GM21381 (cell line): ENCODE measurements at regions not wholly inside any gene's neighbourhood (a gene's known extent, or its start where the extent isn't known, plus 50 kb on each side); places are given as distances from the start of the nearest gene placed in this dataset.
"Not testable (repeated sequence)": the region's sequence is repeated elsewhere in the genome, so short reads cannot be mapped to it uniquely, and the experiment has no call there.

ENCODE experiments used
- ATAC-seq: cut with Tn5 transposase; IDR thresholded peaks from one replicate; pipeline ENCODE4 v1.9.1; 2021; ENCODE audit warnings: mild to moderate bottlenecking, moderate library complexity; ENCODE audit not compliant: unreplicated experiment

- no peak for ATAC-seq
Measured at GRCh38 chr4:117533501-117533900, 448.1 kb upstream of the TRAM1L1 start.

GRCh38 chr4:117545039-117545438, 459.7 kb upstream of the TRAM1L1 start:
- no peak for ATAC-seq

DNA sequence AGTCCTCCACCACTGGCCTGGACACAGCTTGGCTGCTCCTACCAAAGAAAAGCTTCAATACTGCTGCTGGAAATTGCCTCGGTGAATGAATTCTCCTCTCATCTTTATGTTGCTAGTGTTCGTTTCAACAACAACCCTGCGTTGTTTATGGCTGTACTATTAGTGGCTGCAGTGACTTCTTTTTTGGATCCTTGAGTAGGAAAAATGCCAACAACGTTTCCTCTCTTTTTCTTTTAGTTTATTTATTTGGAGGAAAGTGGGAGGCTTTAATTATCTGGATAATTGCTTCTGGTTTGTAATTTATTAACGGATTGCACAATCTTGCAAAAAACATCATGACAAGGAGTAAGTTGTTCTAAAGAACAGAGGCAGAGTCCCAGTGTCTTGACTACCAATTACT, 464.1 kb upstream of the TRAM1L1 start:
- ATAC-seq, result no peak

DNA sequence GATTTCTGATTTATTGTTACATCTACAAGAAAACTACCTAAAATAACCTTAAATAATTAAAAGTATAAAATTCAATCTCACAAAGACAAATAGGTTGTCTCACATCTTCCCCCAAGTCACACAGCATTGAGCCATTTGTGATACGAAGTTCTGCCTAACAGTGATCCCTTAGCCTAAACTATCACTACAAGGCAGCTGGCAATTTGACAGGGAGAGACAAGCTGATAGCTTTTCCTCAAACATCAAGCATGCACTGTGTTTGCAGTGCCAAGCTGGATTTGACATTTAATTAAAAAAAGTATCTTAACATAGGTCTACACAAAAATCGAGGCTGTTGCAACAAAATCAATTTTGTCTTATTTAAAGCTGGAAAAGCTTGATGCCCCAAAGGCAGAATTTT, 464.7 kb upstream of the TRAM1L1 start:
- no peak for ATAC-seq

DNA sequence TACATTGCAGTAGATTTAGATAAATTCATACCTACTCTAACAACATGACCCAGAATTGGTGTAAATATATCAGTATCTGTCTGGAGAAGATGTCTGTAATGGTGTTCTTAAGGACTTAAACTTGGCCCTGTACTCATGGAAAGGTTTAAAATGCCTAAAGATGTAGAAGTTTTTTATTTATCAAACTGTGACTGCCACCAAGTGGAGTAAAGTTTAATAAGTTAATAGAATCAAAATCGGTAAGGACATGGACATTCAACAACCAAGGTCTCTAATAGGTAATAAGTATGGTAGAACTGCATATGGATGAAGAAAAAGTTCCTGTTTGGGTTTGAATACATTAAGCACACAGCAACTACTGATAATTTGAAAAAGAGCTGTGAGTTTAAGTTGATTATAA, 474.0 kb upstream of the NDST3 start:
- ATAC-seq, result no peak

- no peak for ATAC-seq
Measured at GRCh38 chr4:117574085-117574484, 460.2 kb upstream of the NDST3 start.

DNA sequence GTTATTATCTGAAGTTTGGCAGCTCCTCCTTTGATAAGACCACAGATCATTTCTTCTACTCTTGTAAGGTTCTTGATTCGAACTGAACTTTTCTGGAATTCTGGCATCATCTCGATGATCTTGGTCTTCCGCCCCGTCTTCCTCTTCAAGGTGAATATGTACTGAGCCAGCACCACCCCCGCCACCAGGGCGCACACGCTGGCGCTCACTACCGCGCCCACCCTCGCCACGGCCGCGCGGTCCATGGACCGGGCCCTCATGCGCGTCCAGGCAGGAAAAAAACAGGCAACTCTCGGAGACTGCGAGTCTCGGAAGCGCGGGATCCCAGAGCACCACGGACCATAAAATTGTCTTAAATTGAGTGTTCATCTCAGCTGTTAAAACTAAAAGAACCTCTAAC, 458.4 kb upstream of the NDST3 start:
- no peak for ATAC-seq

DNA sequence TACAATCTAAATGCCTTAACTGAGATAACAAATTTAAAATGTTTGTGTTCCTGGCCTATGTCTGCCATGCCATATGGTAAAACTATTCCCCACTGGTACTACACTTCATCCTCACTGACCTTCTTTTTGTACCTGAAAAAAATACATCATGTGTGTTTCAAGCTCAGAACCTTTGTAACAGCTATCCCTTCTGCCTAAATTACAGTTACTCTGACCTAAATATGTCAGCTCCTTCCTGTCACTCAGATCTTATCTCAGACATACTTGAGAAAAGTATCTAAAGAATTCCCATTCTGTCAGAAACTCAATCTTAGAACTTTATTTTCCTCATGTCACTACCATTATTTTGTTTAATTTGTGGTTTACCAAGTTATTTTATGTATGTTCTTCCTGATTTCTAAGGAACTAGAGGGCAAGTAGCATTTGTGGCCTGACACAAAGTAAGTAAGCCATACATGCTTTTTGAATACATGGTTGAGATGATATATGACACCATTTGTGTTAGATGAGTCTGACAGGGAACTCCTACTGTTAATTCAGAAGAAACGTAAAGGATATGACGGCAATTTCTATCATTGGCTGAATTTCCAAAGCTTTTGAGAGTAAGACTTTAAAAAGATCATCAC, 456.5 kb upstream of the NDST3 start:
- no peak for ATAC-seq

GRCh38 chr4:117588771-117589170, 445.5 kb upstream of the NDST3 start:
- no peak for ATAC-seq

GRCh38 chr4:117596917-117597480, 437.3 kb upstream of the NDST3 start:
- no peak for ATAC-seq

GRCh38 chr4:117599393-117599792, 434.9 kb upstream of the NDST3 start:
- ATAC-seq, result not testable (repeated sequence)

- not testable (repeated sequence) for ATAC-seq
Measured at GRCh38 chr4:117600936-117601335, 433.4 kb upstream of the NDST3 start.

- ATAC-seq, result no peak
Measured at GRCh38 chr4:117610706-117611308, 423.5 kb upstream of the NDST3 start.

GRCh38 chr4:117621673-117622072, 412.6 kb upstream of the NDST3 start:
- ATAC-seq, result no peak

DNA sequence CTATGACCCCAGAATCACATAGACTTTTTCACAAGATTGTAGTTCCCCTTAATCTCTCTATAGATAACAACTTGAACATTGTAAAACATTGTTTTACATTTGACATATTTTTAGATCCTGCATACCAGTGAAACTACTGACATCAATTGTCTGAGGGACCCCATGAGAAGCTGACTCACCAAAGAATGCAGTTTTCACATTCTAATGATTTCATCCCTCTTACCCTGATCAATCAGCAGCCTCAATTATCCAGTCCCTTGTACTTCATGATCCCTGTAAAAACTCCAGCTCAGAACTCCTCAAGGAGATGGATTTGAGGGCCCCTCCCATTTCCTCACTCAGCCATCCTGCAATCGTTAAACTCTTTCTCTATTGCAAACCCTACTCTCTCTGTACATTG, 411.0 kb upstream of the NDST3 start:
- ATAC-seq, result no peak

DNA sequence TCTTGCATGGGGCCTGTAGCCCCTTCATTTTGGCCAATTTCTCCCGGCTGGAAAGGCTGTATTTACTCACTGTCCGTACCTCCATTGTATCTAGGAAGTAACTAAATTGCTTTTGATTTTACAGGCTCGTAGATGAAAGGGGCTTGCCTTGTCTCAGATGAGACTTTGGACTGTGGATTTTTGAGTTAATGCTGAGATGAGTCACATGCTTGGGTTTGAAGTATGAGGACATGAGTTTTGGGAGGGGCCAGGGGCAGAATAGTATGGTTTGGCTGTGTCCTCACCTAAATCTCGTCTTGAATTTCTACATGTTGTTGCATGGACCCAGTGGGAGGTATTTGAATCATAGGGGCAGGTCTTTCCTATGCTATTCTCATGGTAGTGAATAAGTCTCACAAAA, 407.6 kb upstream of the NDST3 start:
- no peak for ATAC-seq

DNA sequence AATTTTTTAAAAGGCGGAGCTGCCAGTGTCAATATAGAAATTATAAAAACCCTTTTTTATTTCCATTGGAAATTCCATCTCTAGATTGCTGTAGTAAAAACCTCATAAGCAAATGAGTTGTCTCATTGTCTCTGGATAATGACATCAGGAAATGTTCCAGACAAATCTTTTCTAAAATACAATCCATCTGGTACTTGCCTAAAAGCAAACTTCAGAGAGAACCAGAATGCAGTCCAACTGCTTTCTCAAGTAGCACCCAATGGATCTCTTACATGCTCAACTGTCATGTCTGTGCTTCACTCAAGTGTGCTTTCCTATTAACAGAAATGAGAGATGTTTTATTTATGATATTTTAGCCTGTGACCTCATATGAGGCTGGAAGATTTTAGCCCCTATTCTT, 399.6 kb upstream of the NDST3 start:
- no peak for ATAC-seq

DNA sequence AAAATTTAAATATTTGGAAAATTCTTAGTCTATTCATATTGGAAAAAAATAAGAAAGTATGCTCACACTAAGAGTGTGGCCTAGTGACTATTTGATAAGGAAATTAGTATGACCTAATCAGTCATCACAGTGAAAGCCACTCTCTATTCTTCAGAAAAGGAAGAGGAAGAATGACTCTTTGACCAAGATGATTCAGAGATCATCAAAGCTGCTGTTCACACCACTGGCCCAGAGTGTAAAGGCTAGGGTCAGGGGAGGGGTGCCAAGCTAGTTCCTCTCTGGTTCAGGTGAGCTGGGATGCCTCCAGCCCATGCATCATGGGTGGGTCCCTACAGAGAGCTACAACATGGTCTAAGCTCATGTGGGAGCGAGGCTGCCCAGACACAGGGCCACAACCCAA, 396.9 kb upstream of the NDST3 start:
- ATAC-seq, result no peak

- no peak for ATAC-seq
Measured at GRCh38 chr4:117640836-117641235, 393.4 kb upstream of the NDST3 start.

GRCh38 chr4:117641519-117641918, 392.8 kb upstream of the NDST3 start:
- ATAC-seq, result no peak

- ATAC-seq, result no peak
Measured at GRCh38 chr4:117654079-117654478, 380.2 kb upstream of the NDST3 start.

GRCh38 chr4:117660668-117661067, 373.6 kb upstream of the NDST3 start:
- no peak for ATAC-seq
